ENCODE measurements at regions not wholly inside any gene's neighbourhood (a gene's known extent, or its start where the extent isn't known, plus 50 kb on each side); places are given as distances from the start of the nearest gene placed in this dataset.

- TF ChIP-seq CTCF (optimal IDR thresholded peaks at IDR 0.05 in 1 of 3, IDR thresholded peaks at IDR 0.05 in 1 of 3, conservative IDR thresholded peaks at IDR 0.05 in 1 of 3; ENCODE audit: extremely low read depth in 1 of 3, insufficient read depth in 2 of 3, low read length in 3 of 3) = no peak
- TF ChIP-seq EZH2 (IDR thresholded peaks at IDR 0.05; ENCODE audit: low read length) = no peak
- Histone ChIP-seq H2AFZ (ENCODE audit: control insufficient read depth, low read length) (no peak overlapping the region), H3K36me3 (ENCODE audit: control insufficient read depth in 2 of 2, extremely low read depth in 1 of 2, insufficient read depth in 2 of 2, low read length in 2 of 2) (no peaks in the 10 kb centered on the region), H3K4me3 (ENCODE audit: control insufficient read depth in 2 of 3, extremely low read depth in 1 of 3, insufficient read depth in 2 of 3, low read depth in 1 of 3, low read length in 3 of 3) (no peak overlapping the region), H4K20me1 (ENCODE audit: control insufficient read depth, extremely low read depth, insufficient read depth, low read length) (no peaks in the 10 kb centered on the region), H3K27ac (ENCODE audit: control insufficient read depth, insufficient read depth, low read length) (no peak overlapping the region), H3K9me1 (ENCODE audit: control insufficient read depth, extremely low read depth, insufficient read depth, low read length) (no peaks in the 10 kb centered on the region), H3K27me3 (ENCODE audit: control insufficient read depth, extremely low read depth, insufficient read depth, low read length) (no peaks in the 10 kb centered on the region), H3K4me2 (ENCODE audit: control insufficient read depth, extremely low read depth, insufficient read depth, low read depth, low read length) (no peak overlapping the region), H3K9me3 (ENCODE audit: control insufficient read depth, low read depth, low read length) (no peaks in the 10 kb centered on the region), H3K4me1 (ENCODE audit: control insufficient read depth, extremely low read depth, insufficient read depth, low read length) (no peaks in the 10 kb centered on the region), H3K79me2 (ENCODE audit: control insufficient read depth, insufficient read depth, low read length) (no peaks in the 10 kb centered on the region), H3K9ac (ENCODE audit: control insufficient read depth, extremely low read depth, insufficient read depth, low read length) (no peak overlapping the region)
- dilution Hi-C loops (cut with MboI; ENCODE audit: extremely low pct_ligation_motif_present, low sequenced_read_pairs) = no loop called here
- FAIRE-seq (no peak), DNase-seq (ENCODE audit: low read depth, low spot score) (no peak)
These were observed 912.8 kb upstream of the MAN1A1 start for GRCh38 chr6:120262354-120262753.

GRCh38 chr6:120260636-120261035, 911.1 kb upstream of the MAN1A1 start:
- H3K4me1 ChIP-seq (ENCODE audit: control insufficient read depth, extremely low read depth, insufficient read depth, low read length) = no peaks in the 10 kb centered on the region
- H3K27ac ChIP-seq (ENCODE audit: control insufficient read depth, insufficient read depth, low read length) = no peak overlapping the region
- no peaks in the 10 kb centered on the region for H4K20me1 ChIP-seq (ENCODE audit: control insufficient read depth, extremely low read depth, insufficient read depth, low read length)
- H3K36me3 ChIP-seq (ENCODE audit: control insufficient read depth in 2 of 2, extremely low read depth in 1 of 2, insufficient read depth in 2 of 2, low read length in 2 of 2) = no peaks in the 10 kb centered on the region
- no peaks in the 10 kb centered on the region for H3K9me3 ChIP-seq (ENCODE audit: control insufficient read depth, low read depth, low read length)
- FAIRE-seq (no peak), DNase-seq (ENCODE audit: low read depth, low spot score) (no peak)
- no peak overlapping the region for H3K4me3 ChIP-seq (ENCODE audit: control insufficient read depth in 2 of 3, extremely low read depth in 1 of 3, insufficient read depth in 2 of 3, low read depth in 1 of 3, low read length in 3 of 3)
- no peaks in the 10 kb centered on the region for H3K27me3 ChIP-seq (ENCODE audit: control insufficient read depth, extremely low read depth, insufficient read depth, low read length)
- H3K9me1 ChIP-seq (ENCODE audit: control insufficient read depth, extremely low read depth, insufficient read depth, low read length) = no peaks in the 10 kb centered on the region
- H3K4me2 ChIP-seq (ENCODE audit: control insufficient read depth, extremely low read depth, insufficient read depth, low read depth, low read length) = no peak overlapping the region
- TF ChIP-seq CTCF (optimal IDR thresholded peaks at IDR 0.05 in 1 of 3, IDR thresholded peaks at IDR 0.05 in 1 of 3, conservative IDR thresholded peaks at IDR 0.05 in 1 of 3; ENCODE audit: extremely low read depth in 1 of 3, insufficient read depth in 2 of 3, low read length in 3 of 3) (no peak), EZH2 (IDR thresholded peaks at IDR 0.05; ENCODE audit: low read length) (no peak)
- no peak overlapping the region for H2AFZ ChIP-seq (ENCODE audit: control insufficient read depth, low read length)
- H3K79me2 ChIP-seq (ENCODE audit: control insufficient read depth, insufficient read depth, low read length) = no peaks in the 10 kb centered on the region
- no peak overlapping the region for H3K9ac ChIP-seq (ENCODE audit: control insufficient read depth, extremely low read depth, insufficient read depth, low read length)
- dilution Hi-C loops (cut with MboI; ENCODE audit: extremely low pct_ligation_motif_present, low sequenced_read_pairs) = no loop called here

All from keratinocyte (primary cell).